CD14-positive monocyte (primary cell): ENCODE measurements at regions not wholly inside any gene's neighbourhood (a gene's known extent, or its start where the extent isn't known, plus 50 kb on each side); places are given as distances from the start of the nearest gene placed in this dataset.

Experiments used
- DNase-seq, 3 donors: peaks; one replicate each; pipeline ENCODE4 v3.0.0-alpha.2; 2011 to 2022
- H2AFZ ChIP-seq: 2 replicates; pipeline ENCODE4 v1.6.0; 2012; ENCODE audit warnings: mild to moderate bottlenecking, low read depth, low read length, inconsistent platforms; ENCODE audit not compliant: insufficient read depth, poor library complexity, severe bottlenecking
- H3K27ac ChIP-seq, 2 donors: 1 replicate in 1 of 2; 2 replicates in 1 of 2; pipeline ENCODE4 v1.5.1; 2012 to 2013; ENCODE audit warnings: low read length in 2 of 2, control low read depth in 1 of 2, inconsistent platforms in 1 of 2, low read depth in 1 of 2, mild to moderate bottlenecking in 1 of 2
- H3K27me3 ChIP-seq, 2 donors: one replicate each; pipeline versions ENCODE4 v1.6.0 to v1.6.1; 2011 to 2013; ENCODE audit warnings: low read length in 2 of 2; ENCODE audit not compliant: control insufficient read depth in 2 of 2, insufficient read depth in 2 of 2
- H3K36me3 ChIP-seq, 2 donors: replicated peaks in 1 of 2; 1 replicate in 1 of 2; 2 replicates in 1 of 2; pipeline versions ENCODE4 v1.5.1 to v1.6.1; 2012 to 2013; ENCODE audit warnings: low read length in 2 of 2, control low read depth in 1 of 2, inconsistent platforms in 1 of 2, mild to moderate bottlenecking in 1 of 2; ENCODE audit not compliant: insufficient read depth in 2 of 2, control insufficient read depth in 1 of 2
- H3K4me1 ChIP-seq, 2 donors: 1 replicate in 1 of 2; 2 replicates in 1 of 2; pipeline versions ENCODE4 v1.5.1 to v1.6.1; 2012 to 2013; ENCODE audit warnings: low read length in 2 of 2, control low read depth in 1 of 2, inconsistent platforms in 1 of 2, mild to moderate bottlenecking in 1 of 2, moderate library complexity in 1 of 2; ENCODE audit not compliant: insufficient read depth in 2 of 2, control insufficient read depth in 1 of 2
- H3K4me2 ChIP-seq: replicated peaks from 2 replicates; pipeline ENCODE3; 2012; ENCODE audit warnings: low read length, moderate library complexity, mild to moderate bottlenecking; ENCODE audit not compliant: poor library complexity, severe bottlenecking; ENCODE audit errors: extremely low read depth
- H3K4me3 ChIP-seq, 3 experiments: fragments of 200-600 bp in 1 of 3; sonication (generic) in 1 of 3; replicated peaks in 1 of 3; 1 replicate in 2 of 3; 2 replicates in 1 of 3; pipeline ENCODE4 v1.5.1; 2011 to 2013; ENCODE audit warnings: low read length in 3 of 3, mild to moderate bottlenecking in 3 of 3, control low read depth in 2 of 3, low read depth in 2 of 3, inconsistent platforms in 1 of 3, moderate library complexity in 1 of 3
- H3K79me2 ChIP-seq: 2 replicates; pipeline ENCODE4 v1.6.0; 2012; ENCODE audit warnings: mild to moderate bottlenecking, control low read depth, inconsistent platforms, low read length, moderate library complexity; ENCODE audit not compliant: insufficient read depth
- H3K9ac ChIP-seq: 2 replicates; pipeline ENCODE4 v1.6.0; 2017; ENCODE audit warnings: low read length, mild to moderate bottlenecking; ENCODE audit not compliant: insufficient read depth, poor library complexity, severe bottlenecking
- H3K9me3 ChIP-seq, 2 donors: replicated peaks in 1 of 2; 1 replicate in 1 of 2; 2 replicates in 1 of 2; pipeline versions ENCODE4 v1.5.1 to v1.6.1; 2012 to 2013; ENCODE audit warnings: low read length in 2 of 2, control low read depth in 1 of 2; ENCODE audit not compliant: control insufficient read depth in 1 of 2, insufficient read depth in 1 of 2
- H4K20me1 ChIP-seq: 2 replicates; pipeline ENCODE4 v1.6.0; 2012; ENCODE audit warnings: mild to moderate bottlenecking, low read length, control low read depth, moderate library complexity; ENCODE audit not compliant: insufficient read depth
- H3K27ac Mint-ChIP-seq, 7 donors: one replicate each; pipeline ENCODE4 v1.8.0; 2020; ENCODE audit warnings: mild to moderate bottlenecking in 7 of 7, mixed read lengths in 7 of 7, moderate library complexity in 6 of 7, inconsistent platforms in 2 of 7
- H3K27me3 Mint-ChIP-seq, 3 donors: one replicate each; pipeline ENCODE4 v1.8.0; 2021 to 2022; ENCODE audit warnings: low read depth in 3 of 3, mild to moderate bottlenecking in 3 of 3, mixed read lengths in 3 of 3, moderate library complexity in 3 of 3, inconsistent platforms in 1 of 3
- H3K36me3 Mint-ChIP-seq, 2 donors: one replicate each; pipeline ENCODE4 v1.8.0; 2020; ENCODE audit warnings: mixed read lengths in 2 of 2, inconsistent platforms in 1 of 2, mild to moderate bottlenecking in 1 of 2
- H3K4me1 Mint-ChIP-seq: one replicate; pipeline ENCODE4 v1.8.0; 2020; ENCODE audit warnings: mild to moderate bottlenecking, mixed read lengths
- H3K4me3 Mint-ChIP-seq, 2 donors: one replicate each; pipeline ENCODE4 v1.8.0; 2020; ENCODE audit warnings: mild to moderate bottlenecking in 2 of 2, mixed read lengths in 2 of 2, moderate library complexity in 1 of 2
- H3K9me3 Mint-ChIP-seq, 7 donors: one replicate each; pipeline ENCODE4 v1.8.0; 2020 to 2022; ENCODE audit warnings: mixed read lengths in 7 of 7, mild to moderate bottlenecking in 6 of 7, moderate library complexity in 6 of 7, inconsistent platforms in 2 of 7
- CTCF ChIP-seq: fragments of 200-600 bp; IDR thresholded peaks from one replicate; pipeline ENCODE4 v1.8.0; 2022; ENCODE audit warnings: antibody characterized with exemption, mild to moderate bottlenecking
- WGBS: methylation state at CpG from one replicate; pipeline ENCODE4 v1.1.5; 2013; ENCODE audit warnings: missing lambda C conversion rate; ENCODE audit not compliant: insufficient coverage; 5-methylcytosine and 5-hydroxymethylcytosine counted together
- intact Hi-C, 2 donors: fragments of 100-400 bp; cut with micrococcal nuclease; formaldehyde crosslinking; loops; one replicate each; pipeline versions ENCODE4 v1.15.0 to v1.15.1; 2023

- Histone ChIP-seq H3K9me3 (peaks cover 0 to 5% of the 10 kb centered on the region in 2 donors), H4K20me1 (no peaks in the 10 kb centered on the region), H3K79me2 (no peaks in the 10 kb centered on the region), H3K9ac (no peak overlapping the region), H3K4me1 (no peaks in the 10 kb centered on the region), H3K36me3 (no peaks in the 10 kb centered on the region), H2AFZ (no peak overlapping the region), H3K27ac (no peak overlapping the region), H3K4me3 (no peak overlapping the region), H3K4me2 (no peak overlapping the region), H3K27me3 (no peaks in the 10 kb centered on the region)
- Mint-ChIP-seq H3K27ac (no peak overlapping the region), H3K4me1 (no peaks in the 10 kb centered on the region), H3K4me3 (no peak overlapping the region), H3K9me3 (peaks cover 0 to 5% (median 5%) of the 10 kb centered on the region in 7 donors), H3K27me3 (peaks cover 0 to 2% (median 0%) of the 10 kb centered on the region in 3 donors), H3K36me3 (no peaks in the 10 kb centered on the region)
- TF ChIP-seq CTCF = no peak
- intact Hi-C loops = no loop called here
- DNase-seq = no peak
- WGBS = 100% methylated on average over 2 of the region's 4 CpGs
These were observed 1012.1 kb downstream of the BCL11B start for GRCh38 chr14:98259881-98260280.

GRCh38 chr14:98262566-98262965 is 1009.4 kb downstream of the BCL11B start:
- Histone ChIP-seq H3K9ac (no peak overlapping the region), H3K4me3 (no peak overlapping the region), H3K9me3 (peaks cover 0 to 4% of the 10 kb centered on the region in 2 donors), H4K20me1 (no peaks in the 10 kb centered on the region), H3K4me1 (no peaks in the 10 kb centered on the region), H3K36me3 (no peaks in the 10 kb centered on the region), H3K27ac (no peak overlapping the region), H3K27me3 (no peaks in the 10 kb centered on the region), H2AFZ (no peak overlapping the region), H3K79me2 (no peaks in the 10 kb centered on the region), H3K4me2 (no peak overlapping the region)
- H3K4me3 Mint-ChIP-seq = no peak overlapping the region
- H3K36me3 Mint-ChIP-seq = no peaks in the 10 kb centered on the region
- peaks cover 0 to 8% (median 3%) of the 10 kb centered on the region in 7 donors for H3K9me3 Mint-ChIP-seq
- TF ChIP-seq CTCF = no peak
- peaks cover 0 to 2% (median 0%) of the 10 kb centered on the region in 3 donors for H3K27me3 Mint-ChIP-seq
- intact Hi-C loops = no loop called here
- H3K4me1 Mint-ChIP-seq = no peaks in the 10 kb centered on the region
- WGBS = 80% methylated on average over 4 of the region's 5 CpGs
- no peak for DNase-seq
- H3K27ac Mint-ChIP-seq = no peak overlapping the region
